Vagina (tissue), 2 donors: ENCODE measurements at regions not wholly inside any gene's neighbourhood (a gene's known extent, or its start where the extent isn't known, plus 50 kb on each side); places are given as distances from the start of the nearest gene placed in this dataset.
"Not testable (repeated sequence)": the region's sequence is repeated elsewhere in the genome, so short reads cannot be mapped to it uniquely, and the experiment has no call there.

ENCODE experiments used
- DNase-seq, 2 donors: peaks; one replicate each; pipeline ENCODE4 v3.0.0-alpha.2; 2017; ENCODE audit errors: extremely low spot score in 2 of 2
- H3K27ac ChIP-seq: fragments of 200-600 bp; sonication (generic); one replicate; pipeline ENCODE4 v1.5.1; 2019
- H3K27me3 ChIP-seq: fragments of 200-600 bp; sonication (generic); one replicate; pipeline ENCODE4 v1.5.1; 2019
- H3K36me3 ChIP-seq, 2 donors: fragments of 200-600 bp; sonication (generic); one replicate each; pipeline ENCODE4 v1.5.1; 2017 to 2019
- H3K4me1 ChIP-seq: fragments of 200-600 bp; sonication (generic); one replicate; pipeline ENCODE4 v1.5.1; 2019
- H3K4me3 ChIP-seq, 2 donors: fragments of 200-600 bp; sonication (generic); 1 replicate in 1 of 2; 2 replicates in 1 of 2; pipeline ENCODE4 v1.5.1; 2016 to 2019
- H3K9me3 ChIP-seq: fragments of 200-600 bp; sonication (generic); one replicate; pipeline ENCODE4 v1.5.1; 2019
- intact Hi-C: fragments of 100-400 bp; cut with DNase I; formaldehyde crosslinking; loops from one replicate; pipeline ENCODE4 v1.15.1; 2023

GRCh38 chr22:15811141-15811540 is 121.3 kb downstream of the POTEH start:
- DNase-seq, H3K27me3 ChIP-seq, H3K9me3 ChIP-seq, H3K36me3 ChIP-seq, H3K27ac ChIP-seq, intact Hi-C loops, H3K4me1 ChIP-seq, H3K4me3 ChIP-seq: not testable (repeated sequence)

DNA sequence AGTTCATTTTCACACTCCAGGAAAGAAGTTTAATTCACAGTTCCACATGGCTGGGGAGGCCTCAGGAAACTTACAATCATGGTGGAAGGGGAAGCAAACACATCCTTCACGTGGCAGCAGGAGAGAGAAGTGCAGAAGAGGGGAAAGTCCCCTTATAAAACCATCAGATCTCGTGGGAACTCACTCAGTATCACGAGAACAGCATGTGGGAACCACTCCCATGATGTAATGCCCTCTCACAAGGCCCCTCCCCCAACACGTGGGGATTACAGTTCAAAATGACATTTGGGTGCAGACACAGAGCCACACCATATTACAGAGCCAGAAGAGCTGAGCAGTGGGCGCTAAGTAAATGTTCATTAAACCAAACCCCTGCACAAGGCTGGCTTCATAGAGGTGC is 126.0 kb downstream of the POTEH start:
- H3K36me3 ChIP-seq, intact Hi-C loops, H3K4me3 ChIP-seq, DNase-seq, H3K27ac ChIP-seq, H3K4me1 ChIP-seq, H3K27me3 ChIP-seq, H3K9me3 ChIP-seq: not testable (repeated sequence)

- H3K9me3 ChIP-seq, H3K4me1 ChIP-seq, H3K4me3 ChIP-seq, H3K36me3 ChIP-seq, H3K27me3 ChIP-seq, H3K27ac ChIP-seq, intact Hi-C loops: not testable (repeated sequence)
- DNase-seq, result peak in 1 of 2 donors; percentile 28
Measured at GRCh38 chr22:15816470-15816869, 126.6 kb downstream of the POTEH start.

GRCh38 chr22:15817264-15817663 is 127.4 kb downstream of the POTEH start:
- intact Hi-C loops, H3K27me3 ChIP-seq, H3K36me3 ChIP-seq, DNase-seq, H3K4me1 ChIP-seq, H3K27ac ChIP-seq, H3K4me3 ChIP-seq, H3K9me3 ChIP-seq: not testable (repeated sequence)

DNA sequence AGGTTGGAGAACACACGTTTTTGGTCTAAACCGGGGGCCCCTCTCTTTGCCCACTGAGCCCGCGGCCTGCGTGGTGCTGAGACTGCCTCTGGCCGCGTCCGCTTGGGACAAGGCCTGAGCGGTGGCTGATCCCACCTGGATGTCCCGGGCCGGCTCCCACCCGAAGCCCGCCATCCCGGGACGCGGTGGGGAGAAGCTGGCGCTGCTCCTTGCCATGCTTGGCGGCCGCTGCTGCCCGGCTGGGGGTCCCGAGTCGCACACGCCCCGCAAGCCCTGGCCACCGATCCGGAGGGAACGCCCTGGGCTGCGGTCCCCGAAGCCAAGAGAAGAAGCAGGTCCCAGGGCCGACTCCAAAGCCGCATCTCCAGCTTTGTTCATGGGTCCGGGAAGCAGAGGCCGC is 130.1 kb downstream of the POTEH start:
- H3K9me3 ChIP-seq, H3K27me3 ChIP-seq, H3K27ac ChIP-seq, H3K36me3 ChIP-seq, DNase-seq, intact Hi-C loops, H3K4me1 ChIP-seq, H3K4me3 ChIP-seq: not testable (repeated sequence)

DNA sequence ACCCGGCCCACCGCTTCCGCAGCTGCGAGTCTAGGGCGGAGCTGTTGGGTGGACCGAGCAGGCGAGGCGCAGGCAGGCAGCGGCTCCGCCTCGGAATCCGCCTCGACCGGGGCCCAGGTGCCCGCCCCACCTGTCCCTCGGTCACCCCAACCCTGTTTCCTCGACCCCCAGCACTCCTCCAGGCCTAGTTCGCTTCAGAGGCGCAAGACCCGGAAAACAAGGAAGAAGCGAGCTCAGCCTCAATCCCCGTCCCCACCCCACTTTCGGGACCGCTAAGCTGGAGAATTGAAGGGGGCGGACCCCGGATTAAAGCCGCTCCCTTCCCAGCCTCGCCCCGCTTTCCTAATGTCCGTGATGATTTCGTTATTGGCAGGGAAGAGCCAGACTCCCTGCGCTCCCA is 131.3 kb downstream of the POTEH start:
- H3K9me3 ChIP-seq, H3K4me1 ChIP-seq, H3K27ac ChIP-seq, H3K36me3 ChIP-seq, intact Hi-C loops, DNase-seq, H3K4me3 ChIP-seq, H3K27me3 ChIP-seq: not testable (repeated sequence)

DNA sequence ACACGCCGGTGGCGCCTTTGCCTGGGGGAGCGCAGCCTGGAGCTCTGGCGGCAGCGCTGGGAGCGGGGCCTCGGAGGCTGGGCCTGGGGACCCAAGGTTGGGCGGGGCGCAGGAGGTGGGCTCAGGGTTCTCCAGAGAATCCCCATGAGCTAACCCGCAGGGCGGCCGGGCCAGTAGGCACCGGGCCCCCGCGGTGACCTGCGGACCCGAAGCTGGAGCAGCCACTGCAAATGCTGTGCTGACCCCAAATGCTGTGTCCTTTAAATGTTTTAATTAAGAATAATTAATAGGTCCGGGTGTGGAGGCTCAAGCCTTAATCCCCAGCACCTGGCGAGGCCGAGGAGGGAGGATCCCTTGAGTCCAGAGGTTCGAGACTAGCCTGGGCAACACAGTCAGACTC is 132.2 kb downstream of the POTEH start:
- intact Hi-C loops, H3K9me3 ChIP-seq, H3K27me3 ChIP-seq, H3K27ac ChIP-seq, H3K4me1 ChIP-seq, H3K4me3 ChIP-seq, H3K36me3 ChIP-seq, DNase-seq: not testable (repeated sequence)

DNA sequence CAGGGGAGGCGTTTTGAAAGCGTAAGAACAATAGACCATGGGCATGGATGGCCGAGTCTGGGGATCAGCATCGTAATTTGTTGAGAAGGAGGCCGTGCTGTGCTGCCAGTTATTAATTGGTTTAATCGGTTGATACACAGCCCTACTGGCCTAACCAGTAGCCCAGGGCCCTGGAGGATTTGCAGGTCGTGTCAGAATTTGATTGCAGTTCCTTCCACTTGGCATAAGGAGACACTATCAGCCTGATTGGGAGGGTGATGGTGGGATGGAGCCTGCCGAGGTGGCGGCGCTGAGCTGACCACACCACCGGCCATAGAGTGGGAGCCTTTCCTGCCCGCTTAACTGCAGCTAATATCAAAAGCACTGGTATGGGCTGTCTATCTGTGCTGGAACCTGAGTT is 133.4 kb downstream of the POTEH start:
- DNase-seq, H3K27me3 ChIP-seq, H3K36me3 ChIP-seq, H3K4me3 ChIP-seq, intact Hi-C loops, H3K27ac ChIP-seq, H3K4me1 ChIP-seq, H3K9me3 ChIP-seq: not testable (repeated sequence)

GRCh38 chr22:15832235-15832634 is 142.4 kb downstream of the POTEH start:
- H3K27ac ChIP-seq, H3K4me1 ChIP-seq, intact Hi-C loops, DNase-seq, H3K36me3 ChIP-seq, H3K4me3 ChIP-seq, H3K27me3 ChIP-seq, H3K9me3 ChIP-seq: not testable (repeated sequence)

DNA sequence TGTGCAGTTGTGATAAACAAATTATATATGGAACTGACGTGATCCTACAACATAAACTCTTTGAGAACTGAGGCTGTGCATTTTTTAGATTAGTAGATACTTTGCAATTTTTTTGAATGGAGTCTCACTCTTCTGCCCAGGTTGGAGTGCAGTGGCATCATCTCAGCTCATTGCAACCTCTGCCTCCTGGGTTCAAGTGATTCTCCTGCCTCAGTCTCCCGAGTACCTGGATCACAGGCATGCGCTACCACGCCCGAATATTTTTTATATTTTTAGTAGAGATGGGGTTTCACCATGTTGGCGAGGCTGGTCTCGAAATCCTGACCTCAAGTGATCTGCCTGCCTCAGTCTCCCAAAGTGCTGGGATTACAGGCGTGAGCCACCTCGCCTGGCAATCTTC is 145.9 kb downstream of the POTEH start:
- H3K9me3 ChIP-seq, H3K4me1 ChIP-seq, H3K36me3 ChIP-seq, DNase-seq, intact Hi-C loops, H3K4me3 ChIP-seq, H3K27ac ChIP-seq, H3K27me3 ChIP-seq: not testable (repeated sequence)

DNA sequence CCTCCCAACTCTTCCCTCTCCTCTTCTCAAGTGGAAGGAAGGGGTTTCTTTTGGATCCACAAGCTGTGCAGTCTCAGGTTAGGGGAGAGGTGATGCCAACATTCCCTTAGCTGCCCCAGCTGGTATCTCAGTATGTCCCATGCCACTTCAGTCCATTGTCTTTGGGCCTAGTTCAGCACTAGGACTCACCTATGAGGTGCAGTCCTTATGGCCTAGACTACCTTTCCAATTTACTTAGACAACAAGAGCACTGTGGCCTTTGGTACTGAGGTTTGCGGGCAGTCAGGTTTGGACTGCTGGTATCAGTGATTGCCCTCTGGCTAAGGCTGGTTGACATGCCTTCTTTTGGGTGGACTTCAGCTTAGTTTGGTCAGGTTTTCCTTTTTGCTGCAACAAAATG is 159.9 kb downstream of the POTEH start:
- H3K27ac ChIP-seq, H3K9me3 ChIP-seq, DNase-seq, H3K4me3 ChIP-seq, H3K27me3 ChIP-seq, H3K4me1 ChIP-seq, H3K36me3 ChIP-seq, intact Hi-C loops: not testable (repeated sequence)

DNA sequence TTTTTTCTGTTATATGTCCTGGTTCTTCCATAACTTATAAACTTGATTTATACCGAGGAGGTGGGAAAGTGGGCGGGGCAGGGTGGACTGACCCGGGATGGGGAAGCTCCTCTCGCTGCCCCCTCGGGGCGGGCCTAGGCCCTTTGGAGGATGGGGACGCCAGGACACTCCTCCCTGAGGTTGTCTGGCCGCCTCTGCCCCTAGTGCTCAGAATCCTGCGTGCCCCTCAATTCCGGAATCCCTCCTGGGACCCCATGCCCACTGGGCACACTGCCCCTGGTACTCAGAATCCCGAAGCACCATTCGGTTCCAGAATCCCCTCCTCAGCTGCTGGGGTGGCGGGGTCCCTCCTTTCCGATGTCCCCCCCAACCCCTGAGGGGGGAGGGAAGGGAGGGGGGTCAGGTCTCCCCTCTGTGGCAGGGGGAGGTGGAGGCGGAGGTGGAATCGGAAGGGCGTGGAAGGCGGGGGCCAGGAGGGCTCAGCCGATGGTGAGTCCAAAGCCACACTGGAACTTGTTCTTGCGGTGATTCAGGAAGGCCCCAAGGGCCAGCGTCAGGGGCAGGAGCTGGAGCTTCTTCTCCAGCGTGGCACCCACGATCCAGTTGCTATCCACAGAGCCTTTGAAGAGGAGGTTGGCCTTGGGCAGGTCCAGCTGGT is 164.0 kb downstream of the POTEH start:
- H3K36me3 ChIP-seq, H3K4me1 ChIP-seq, intact Hi-C loops, H3K9me3 ChIP-seq, H3K27me3 ChIP-seq, H3K27ac ChIP-seq, DNase-seq, H3K4me3 ChIP-seq: not testable (repeated sequence)

GRCh38 chr22:15854421-15854820 is 164.6 kb downstream of the POTEH start:
- H3K4me3 ChIP-seq, intact Hi-C loops, H3K36me3 ChIP-seq, H3K4me1 ChIP-seq, H3K9me3 ChIP-seq, H3K27ac ChIP-seq, H3K27me3 ChIP-seq: not testable (repeated sequence)
- DNase-seq, result peak in 1 of 2 donors; percentile 77

DNA sequence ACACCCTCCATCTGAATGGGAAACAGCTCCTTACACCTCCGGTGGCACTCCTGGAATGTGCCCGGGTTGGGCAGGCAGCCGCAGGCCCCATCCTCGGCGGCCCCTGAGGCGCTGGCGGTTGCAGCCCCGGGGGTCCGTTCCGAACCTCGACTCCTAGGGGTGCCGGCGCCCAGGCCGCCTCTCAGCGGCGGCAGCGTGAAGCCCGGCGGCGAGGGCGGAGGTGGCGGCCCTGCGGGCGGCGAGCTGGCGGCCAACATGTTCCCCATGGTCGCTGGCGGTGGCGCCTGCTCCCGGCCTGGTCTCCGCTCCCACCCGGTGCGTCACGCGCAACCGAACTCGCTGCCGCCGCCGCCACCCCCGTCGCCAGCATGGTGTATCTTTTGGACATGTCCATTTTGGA is 165.2 kb downstream of the POTEH start:
- H3K36me3 ChIP-seq, intact Hi-C loops, H3K4me3 ChIP-seq, H3K27ac ChIP-seq, DNase-seq, H3K9me3 ChIP-seq, H3K27me3 ChIP-seq, H3K4me1 ChIP-seq: not testable (repeated sequence)

GRCh38 chr22:15880926-15881325 is 191.1 kb downstream of the POTEH start:
- intact Hi-C loops, H3K27me3 ChIP-seq, H3K27ac ChIP-seq, H3K9me3 ChIP-seq, H3K36me3 ChIP-seq, DNase-seq, H3K4me3 ChIP-seq, H3K4me1 ChIP-seq: not testable (repeated sequence)
